Rectal smooth muscle tissue (tissue), 1 donor: ENCODE measurements at regions not wholly inside any gene's neighbourhood (a gene's known extent, or its start where the extent isn't known, plus 50 kb on each side); places are given as distances from the start of the nearest gene placed in this dataset.
A peak's percentile ranks its signal among the peaks of the same experiment; 100 is the strongest.

Experiments
- H3K27ac ChIP-seq: one replicate; pipeline ENCODE4 v1.7.0; 2013; ENCODE audit warnings: low read depth, low read length, inconsistent platforms
- H3K27me3 ChIP-seq: one replicate; pipeline ENCODE4 v1.7.0; 2013; ENCODE audit warnings: low read length; ENCODE audit not compliant: control insufficient read depth, insufficient read depth
- H3K36me3 ChIP-seq: one replicate; pipeline ENCODE4 v1.7.0; 2013; ENCODE audit warnings: low read length; ENCODE audit not compliant: control insufficient read depth, insufficient read depth
- H3K4me1 ChIP-seq: one replicate; pipeline ENCODE4 v1.7.0; 2013; ENCODE audit warnings: low read length; ENCODE audit not compliant: control insufficient read depth, insufficient read depth
- H3K4me3 ChIP-seq: one replicate; pipeline ENCODE4 v1.7.0; 2013; ENCODE audit warnings: low read length
- H3K9ac ChIP-seq: one replicate; pipeline ENCODE4 v1.7.0; 2013; ENCODE audit warnings: low read length

- Histone ChIP-seq H3K36me3 (no peaks in the 10 kb centered on the region), H3K27me3 (no peaks in the 10 kb centered on the region), H3K4me3 (no peak overlapping the region), H3K4me1 (peaks cover 22% of the 10 kb centered on the region), H3K27ac (peak overlapping the region; percentile 53), H3K9ac (no peak overlapping the region)
Measured at GRCh38 chr4:155523358-155523757, 143.3 kb upstream of the GUCY1A1 start.

- peaks cover 21% of the 10 kb centered on the region for H3K4me1 ChIP-seq
Measured at GRCh38 chr4:155522201-155522600, 144.4 kb upstream of the GUCY1A1 start.

GRCh38 chr4:155521382-155521781, 144.6 kb upstream of the MAP9 start:
- Histone ChIP-seq H3K36me3 (no peaks in the 10 kb centered on the region), H3K27ac (peak overlapping the region; percentile 62), H3K4me1 (peaks cover 16% of the 10 kb centered on the region), H3K9ac (no peak overlapping the region), H3K4me3 (no peak overlapping the region), H3K27me3 (no peaks in the 10 kb centered on the region)

More at GRCh38 chr4:155522201-155522600, 144.4 kb upstream of the GUCY1A1 start:
- H3K27me3 ChIP-seq: no peaks in the 10 kb centered on the region
- no peak overlapping the region for H3K4me3 ChIP-seq
- H3K9ac ChIP-seq: no peak overlapping the region
- H3K36me3 ChIP-seq: no peaks in the 10 kb centered on the region
- H3K27ac ChIP-seq: peak overlapping the region; percentile 53

GRCh38 chr4:155515444-155516075, 138.8 kb upstream of the MAP9 start:
- H3K27ac ChIP-seq: no peak overlapping the region

GRCh38 chr4:155514628-155515027, 137.9 kb upstream of the MAP9 start:
- Histone ChIP-seq H3K27me3 (no peaks in the 10 kb centered on the region), H3K4me1 (peaks cover 8% of the 10 kb centered on the region), H3K4me3 (no peak overlapping the region), H3K9ac (no peak overlapping the region), H3K27ac (no peak overlapping the region), H3K36me3 (no peaks in the 10 kb centered on the region)

More at GRCh38 chr4:155515444-155516075, 138.8 kb upstream of the MAP9 start:
- no peak overlapping the region for H3K9ac ChIP-seq
- H3K36me3 ChIP-seq: no peaks in the 10 kb centered on the region
- H3K4me1 ChIP-seq: peaks cover 8% of the 10 kb centered on the region
- no peak overlapping the region for H3K4me3 ChIP-seq
- no peaks in the 10 kb centered on the region for H3K27me3 ChIP-seq

- Histone ChIP-seq H3K9ac (no peak overlapping the region), H3K27ac (no peak overlapping the region), H3K4me3 (no peak overlapping the region), H3K36me3 (no peaks in the 10 kb centered on the region), H3K4me1 (peaks cover 11% of the 10 kb centered on the region), H3K27me3 (no peaks in the 10 kb centered on the region)
Measured at GRCh38 chr4:155512817-155513216, 136.1 kb upstream of the MAP9 start.

- H3K9ac ChIP-seq: no peak overlapping the region
- no peak overlapping the region for H3K4me3 ChIP-seq
- H3K27ac ChIP-seq: no peak overlapping the region
- no peaks in the 10 kb centered on the region for H3K36me3 ChIP-seq
- H3K4me1 ChIP-seq: peaks cover 11% of the 10 kb centered on the region
- no peaks in the 10 kb centered on the region for H3K27me3 ChIP-seq
Measured at GRCh38 chr4:155512046-155512445, 135.3 kb upstream of the MAP9 start.

- Histone ChIP-seq H3K4me1 (peaks cover 11% of the 10 kb centered on the region), H3K27me3 (no peaks in the 10 kb centered on the region), H3K36me3 (no peaks in the 10 kb centered on the region), H3K27ac (no peak overlapping the region), H3K9ac (no peak overlapping the region), H3K4me3 (no peak overlapping the region)
Measured at GRCh38 chr4:155510771-155511170, 134.0 kb upstream of the MAP9 start.

- peaks cover 11% of the 10 kb centered on the region for H3K4me1 ChIP-seq
- no peaks in the 10 kb centered on the region for H3K36me3 ChIP-seq
- no peak overlapping the region for H3K4me3 ChIP-seq
- no peaks in the 10 kb centered on the region for H3K27me3 ChIP-seq
- H3K27ac ChIP-seq: no peak overlapping the region
- no peak overlapping the region for H3K9ac ChIP-seq
Measured at GRCh38 chr4:155509555-155509954, 132.8 kb upstream of the MAP9 start.

- Histone ChIP-seq H3K27me3 (no peaks in the 10 kb centered on the region), H3K27ac (no peak overlapping the region), H3K4me3 (no peak overlapping the region), H3K4me1 (peaks cover 7% of the 10 kb centered on the region), H3K36me3 (no peaks in the 10 kb centered on the region), H3K9ac (no peak overlapping the region)
Measured at GRCh38 chr4:155506745-155507144, 130.0 kb upstream of the MAP9 start.

- Histone ChIP-seq H3K36me3 (no peaks in the 10 kb centered on the region), H3K9ac (no peak overlapping the region), H3K27ac (no peak overlapping the region), H3K4me3 (no peak overlapping the region), H3K27me3 (no peaks in the 10 kb centered on the region), H3K4me1 (peaks cover 3% of the 10 kb centered on the region)
Measured at GRCh38 chr4:155505321-155505720, 128.6 kb upstream of the MAP9 start.

GRCh38 chr4:155497306-155497705, 120.5 kb upstream of the MAP9 start:
- Histone ChIP-seq H3K27me3 (no peaks in the 10 kb centered on the region), H3K27ac (no peak overlapping the region), H3K4me1 (no peaks in the 10 kb centered on the region), H3K4me3 (no peak overlapping the region), H3K9ac (no peak overlapping the region), H3K36me3 (no peaks in the 10 kb centered on the region)

- Histone ChIP-seq H3K36me3 (no peaks in the 10 kb centered on the region), H3K9ac (no peak overlapping the region), H3K4me1 (no peaks in the 10 kb centered on the region), H3K4me3 (no peak overlapping the region), H3K27me3 (no peaks in the 10 kb centered on the region), H3K27ac (no peak overlapping the region)
Measured at GRCh38 chr4:155496294-155496626, 119.5 kb upstream of the MAP9 start.
